ENCODE measurements at regions not wholly inside any gene's neighbourhood (a gene's known extent, or its start where the extent isn't known, plus 50 kb on each side); places are given as distances from the start of the nearest gene placed in this dataset.

DNA sequence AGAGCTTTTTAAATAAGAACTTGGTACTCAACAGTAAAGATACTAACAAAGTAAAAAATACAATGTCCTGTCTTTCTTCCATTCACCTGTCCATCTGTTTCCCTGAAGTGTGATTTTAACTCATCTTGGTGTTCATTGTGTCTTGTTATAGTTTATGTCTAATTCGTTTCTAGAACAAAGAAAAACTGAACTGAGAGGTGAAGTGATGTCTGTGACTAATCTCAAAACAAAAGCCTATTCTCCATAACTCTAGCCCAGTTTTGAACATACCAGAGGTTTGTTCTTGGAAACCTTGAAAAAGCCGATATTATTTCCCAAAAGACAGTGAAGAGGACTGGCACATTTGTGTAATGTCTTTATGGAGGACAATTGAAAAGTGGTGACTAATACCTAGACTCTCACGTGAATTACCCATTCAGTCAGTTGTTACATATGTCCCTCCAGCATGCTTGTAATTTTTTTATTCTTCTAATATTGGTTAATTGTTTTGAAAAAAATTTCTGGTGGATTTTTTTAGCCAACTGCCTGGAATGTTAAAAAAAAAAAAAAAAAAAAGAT is 725.8 kb downstream of the SATB2 start:
- no CpG with 5 or more reads among the region's 3 CpGs for WGBS, 2 donors (ENCODE audit: extremely low coverage in 2 of 2, insufficient read length in 2 of 2, insufficient replicate concordance in 1 of 2)
- Histone ChIP-seq H4K91ac (ENCODE audit: low read depth, low read length, poor library complexity) (no peak overlapping the region), H2BK15ac (ENCODE audit: low read length) (no peak overlapping the region)

DNA sequence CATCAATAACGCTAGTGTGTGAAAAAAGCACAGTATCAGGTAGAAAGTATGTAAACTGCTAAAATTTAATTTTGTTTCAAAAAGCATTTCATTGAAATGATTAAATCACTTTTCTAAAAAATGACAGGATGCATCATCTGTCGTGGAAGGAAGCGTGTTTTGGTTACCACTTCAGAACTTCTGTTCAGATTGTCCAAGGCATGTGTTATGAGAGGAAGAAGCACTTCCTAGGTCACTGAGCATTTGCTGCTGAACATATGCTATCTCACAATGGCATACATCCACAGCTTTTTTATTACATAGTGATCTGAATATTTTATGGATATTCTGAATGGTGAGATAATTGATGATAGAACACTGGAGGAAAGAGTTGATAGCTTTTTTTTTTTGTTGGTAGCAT is 737.5 kb downstream of the SATB2 start:
- Histone ChIP-seq H3K18ac (ENCODE audit: low read length) (no peak overlapping the region), H3K23ac (ENCODE audit: low read depth, low read length, poor library complexity) (no peak overlapping the region), H3K4me2 (ENCODE audit: insufficient read depth, low read length, poor library complexity, severe bottlenecking) (no peak overlapping the region), H3K36me3 (replicated peaks in 1 of 2; ENCODE audit: control insufficient read depth in 2 of 2, insufficient read depth in 2 of 2, low read length in 2 of 2) (no peaks in the 10 kb centered on the region), H4K8ac (ENCODE audit: low read depth, low read length) (no peak overlapping the region), H2BK12ac (ENCODE audit: low read length) (no peak overlapping the region), H3K14ac (ENCODE audit: low read length) (no peak overlapping the region), H4K91ac (ENCODE audit: low read depth, low read length, poor library complexity) (no peak overlapping the region), H2AK5ac (ENCODE audit: low read depth, low read length) (no peak overlapping the region), H3K4me3 (ENCODE audit: low read length in 2 of 2) (no peak overlapping the region), H3K4me1 (ENCODE audit: control insufficient read depth in 2 of 2, insufficient read depth in 1 of 2, low read depth in 1 of 2, low read length in 2 of 2) (no peaks in the 10 kb centered on the region), H2AFZ (ENCODE audit: low read length) (no peak overlapping the region), H3K9me3 (replicated peaks in 1 of 2; ENCODE audit: control insufficient read depth in 2 of 2, insufficient read depth in 1 of 2, low read depth in 1 of 2, low read length in 2 of 2) (no peaks in the 10 kb centered on the region), H3K27me3 (ENCODE audit: control insufficient read depth in 3 of 3, insufficient read depth in 3 of 3, low read depth in 1 of 3, low read length in 3 of 3) (no peaks in the 10 kb centered on the region), H3K4ac (ENCODE audit: low read length) (no peak overlapping the region), H2BK5ac (ENCODE audit: low read length) (no peak overlapping the region), H3K79me1 (ENCODE audit: low read depth, low read length) (no peaks in the 10 kb centered on the region), H3K9ac (ENCODE audit: low read depth, low read length, poor library complexity) (no peak overlapping the region), H2BK120ac (ENCODE audit: low read depth, low read length) (no peak overlapping the region), H3K27ac (replicated peaks; ENCODE audit: low read length) (no peak overlapping the region), H2BK15ac (ENCODE audit: low read length) (no peak overlapping the region)
- DNase-seq (ENCODE audit: low spot score), result no peak
- no CpG with 5 or more reads among the region's 3 CpGs for WGBS, 2 donors (ENCODE audit: extremely low coverage in 2 of 2, insufficient read length in 2 of 2, insufficient replicate concordance in 1 of 2)

More for the DNA sequence above, 725.8 kb downstream of the SATB2 start:
- no peak overlapping the region for H2AK5ac ChIP-seq (ENCODE audit: low read depth, low read length)
- H3K79me1 ChIP-seq (ENCODE audit: low read depth, low read length), result no peaks in the 10 kb centered on the region
- DNase-seq (ENCODE audit: low spot score), result no peak
- H2BK120ac ChIP-seq (ENCODE audit: low read depth, low read length), result no peak overlapping the region
- no peaks in the 10 kb centered on the region for H3K36me3 ChIP-seq (replicated peaks in 1 of 2; ENCODE audit: control insufficient read depth in 2 of 2, insufficient read depth in 2 of 2, low read length in 2 of 2)
- H3K18ac ChIP-seq (ENCODE audit: low read length), result no peak overlapping the region
- no peak overlapping the region for H3K4me3 ChIP-seq (ENCODE audit: low read length in 2 of 2)
- no peak overlapping the region for H3K9ac ChIP-seq (ENCODE audit: low read depth, low read length, poor library complexity)
- H3K4me2 ChIP-seq (ENCODE audit: insufficient read depth, low read length, poor library complexity, severe bottlenecking), result no peak overlapping the region
- H3K27ac ChIP-seq (replicated peaks; ENCODE audit: low read length), result no peak overlapping the region
- H4K8ac ChIP-seq (ENCODE audit: low read depth, low read length), result no peak overlapping the region
- H2BK12ac ChIP-seq (ENCODE audit: low read length), result no peak overlapping the region
- H2AFZ ChIP-seq (ENCODE audit: low read length), result peak overlapping the region; percentile 67
- no peaks in the 10 kb centered on the region for H3K9me3 ChIP-seq (replicated peaks in 1 of 2; ENCODE audit: control insufficient read depth in 2 of 2, insufficient read depth in 1 of 2, low read depth in 1 of 2, low read length in 2 of 2)
- H3K23ac ChIP-seq (ENCODE audit: low read depth, low read length, poor library complexity), result no peak overlapping the region
- peaks cover 0 to 6% of the 10 kb centered on the region in 2 donors for H3K4me1 ChIP-seq (ENCODE audit: control insufficient read depth in 2 of 2, insufficient read depth in 1 of 2, low read depth in 1 of 2, low read length in 2 of 2)
- no peaks in the 10 kb centered on the region for H3K27me3 ChIP-seq (ENCODE audit: control insufficient read depth in 3 of 3, insufficient read depth in 3 of 3, low read depth in 1 of 3, low read length in 3 of 3)
- H3K14ac ChIP-seq (ENCODE audit: low read length), result no peak overlapping the region
- H3K4ac ChIP-seq (ENCODE audit: low read length), result no peak overlapping the region
- H2BK5ac ChIP-seq (ENCODE audit: low read length), result no peak overlapping the region

DNA sequence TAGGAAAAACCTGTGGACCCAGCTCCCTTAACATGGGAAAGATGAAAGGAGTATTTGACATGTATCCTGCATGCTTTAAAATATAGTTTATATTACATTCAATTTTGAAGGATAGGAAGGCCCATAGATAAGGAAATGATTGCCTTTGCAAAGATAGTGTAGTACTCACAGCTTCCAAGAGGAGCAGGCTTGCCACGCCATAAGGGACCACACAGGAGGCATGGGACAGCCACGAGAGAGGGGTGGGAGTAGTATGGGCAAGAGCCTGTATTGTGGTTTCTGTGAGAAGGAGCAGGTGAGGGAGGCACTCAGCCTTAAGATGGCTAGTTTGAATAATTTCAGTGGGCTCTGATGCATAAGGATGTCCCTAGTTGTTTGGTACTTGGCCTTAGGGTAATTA is 740.3 kb downstream of the SATB2 start:
- no peak overlapping the region for H3K18ac ChIP-seq (ENCODE audit: low read length)
- no peak overlapping the region for H2BK12ac ChIP-seq (ENCODE audit: low read length)
- no peak overlapping the region for H2BK15ac ChIP-seq (ENCODE audit: low read length)
- H2BK5ac ChIP-seq (ENCODE audit: low read length), result no peak overlapping the region
- no peak overlapping the region for H3K27ac ChIP-seq (replicated peaks; ENCODE audit: low read length)
- H3K4me3 ChIP-seq (ENCODE audit: low read length in 2 of 2), result no peak overlapping the region
- no peak overlapping the region for H3K9ac ChIP-seq (ENCODE audit: low read depth, low read length, poor library complexity)
- H3K23ac ChIP-seq (ENCODE audit: low read depth, low read length, poor library complexity), result no peak overlapping the region
- no peak overlapping the region for H4K91ac ChIP-seq (ENCODE audit: low read depth, low read length, poor library complexity)
- H3K14ac ChIP-seq (ENCODE audit: low read length), result no peak overlapping the region
- no peaks in the 10 kb centered on the region for H3K36me3 ChIP-seq (replicated peaks in 1 of 2; ENCODE audit: control insufficient read depth in 2 of 2, insufficient read depth in 2 of 2, low read length in 2 of 2)
- no peaks in the 10 kb centered on the region for H3K9me3 ChIP-seq (replicated peaks in 1 of 2; ENCODE audit: control insufficient read depth in 2 of 2, insufficient read depth in 1 of 2, low read depth in 1 of 2, low read length in 2 of 2)
- no CpG with 5 or more reads among the region's 2 CpGs for whole genome bisulfite sequencing, 2 donors (ENCODE audit: extremely low coverage in 2 of 2, insufficient read length in 2 of 2, insufficient replicate concordance in 1 of 2)
- no peak overlapping the region for H3K4ac ChIP-seq (ENCODE audit: low read length)
- H4K8ac ChIP-seq (ENCODE audit: low read depth, low read length), result no peak overlapping the region
- DNase-seq (ENCODE audit: low spot score), result no peak
- H3K27me3 ChIP-seq (ENCODE audit: control insufficient read depth in 3 of 3, insufficient read depth in 3 of 3, low read depth in 1 of 3, low read length in 3 of 3), result no peaks in the 10 kb centered on the region
- no peak overlapping the region for H2AFZ ChIP-seq (ENCODE audit: low read length)
- no peak overlapping the region for H3K4me2 ChIP-seq (ENCODE audit: insufficient read depth, low read length, poor library complexity, severe bottlenecking)
- H2AK5ac ChIP-seq (ENCODE audit: low read depth, low read length), result no peak overlapping the region
- H3K4me1 ChIP-seq (ENCODE audit: control insufficient read depth in 2 of 2, insufficient read depth in 1 of 2, low read depth in 1 of 2, low read length in 2 of 2), result no peaks in the 10 kb centered on the region
- H2BK120ac ChIP-seq (ENCODE audit: low read depth, low read length), result no peak overlapping the region
- H3K79me1 ChIP-seq (ENCODE audit: low read depth, low read length), result no peaks in the 10 kb centered on the region

DNA sequence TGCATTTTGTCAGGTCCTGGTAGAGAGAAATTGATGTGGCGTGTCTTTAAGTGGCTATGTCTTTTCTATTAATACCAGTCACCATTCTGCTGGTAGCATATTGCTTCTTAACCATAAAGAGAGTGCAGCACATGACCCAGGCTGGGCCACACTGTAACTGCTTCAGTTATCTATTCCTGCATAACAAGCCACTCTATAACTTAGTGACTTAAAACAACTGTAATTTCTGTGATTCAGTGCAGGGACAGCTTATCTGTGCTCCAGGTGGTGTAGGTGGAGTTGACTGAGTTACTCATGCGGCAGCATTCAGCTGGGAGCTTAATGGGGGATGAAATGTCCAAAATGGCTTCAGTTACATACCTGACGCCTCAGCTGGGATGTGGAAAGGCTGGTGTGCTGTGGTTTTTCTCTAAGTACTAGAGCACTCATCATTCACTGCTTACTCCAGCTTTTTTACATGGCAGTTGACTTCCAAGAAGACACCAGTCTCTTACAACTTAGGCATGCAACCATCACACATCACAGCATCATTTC is 742.4 kb downstream of the SATB2 start:
- Histone ChIP-seq H3K4me3 (ENCODE audit: low read length in 2 of 2) (no peak overlapping the region), H3K23ac (ENCODE audit: low read depth, low read length, poor library complexity) (no peak overlapping the region), H4K91ac (ENCODE audit: low read depth, low read length, poor library complexity) (no peak overlapping the region), H3K14ac (ENCODE audit: low read length) (no peak overlapping the region), H3K36me3 (replicated peaks in 1 of 2; ENCODE audit: control insufficient read depth in 2 of 2, insufficient read depth in 2 of 2, low read length in 2 of 2) (no peaks in the 10 kb centered on the region), H2BK12ac (ENCODE audit: low read length) (no peak overlapping the region), H2BK15ac (ENCODE audit: low read length) (no peak overlapping the region), H3K18ac (ENCODE audit: low read length) (no peak overlapping the region), H3K9ac (ENCODE audit: low read depth, low read length, poor library complexity) (no peak overlapping the region), H2AK5ac (ENCODE audit: low read depth, low read length) (no peak overlapping the region), H3K9me3 (replicated peaks in 1 of 2; ENCODE audit: control insufficient read depth in 2 of 2, insufficient read depth in 1 of 2, low read depth in 1 of 2, low read length in 2 of 2) (peaks cover 0 to 3% of the 10 kb centered on the region in 2 donors), H3K4me1 (ENCODE audit: control insufficient read depth in 2 of 2, insufficient read depth in 1 of 2, low read depth in 1 of 2, low read length in 2 of 2) (no peaks in the 10 kb centered on the region), H3K4ac (ENCODE audit: low read length) (no peak overlapping the region), H3K79me1 (ENCODE audit: low read depth, low read length) (no peaks in the 10 kb centered on the region), H4K8ac (ENCODE audit: low read depth, low read length) (no peak overlapping the region), H3K27me3 (ENCODE audit: control insufficient read depth in 3 of 3, insufficient read depth in 3 of 3, low read depth in 1 of 3, low read length in 3 of 3) (no peaks in the 10 kb centered on the region), H2BK5ac (ENCODE audit: low read length) (no peak overlapping the region), H3K4me2 (ENCODE audit: insufficient read depth, low read length, poor library complexity, severe bottlenecking) (no peak overlapping the region), H3K27ac (replicated peaks; ENCODE audit: low read length) (no peak overlapping the region), H2AFZ (ENCODE audit: low read length) (peak overlapping the region; percentile 56), H2BK120ac (ENCODE audit: low read depth, low read length) (no peak overlapping the region)
- no peak for DNase-seq (ENCODE audit: low spot score)
- no CpG with 5 or more reads among the region's 3 CpGs for WGBS, 2 donors (ENCODE audit: extremely low coverage in 2 of 2, insufficient read length in 2 of 2, insufficient replicate concordance in 1 of 2)
